ENCODE measurements at regions not wholly inside any gene's neighbourhood (a gene's known extent, or its start where the extent isn't known, plus 50 kb on each side); places are given as distances from the start of the nearest gene placed in this dataset.

DNA sequence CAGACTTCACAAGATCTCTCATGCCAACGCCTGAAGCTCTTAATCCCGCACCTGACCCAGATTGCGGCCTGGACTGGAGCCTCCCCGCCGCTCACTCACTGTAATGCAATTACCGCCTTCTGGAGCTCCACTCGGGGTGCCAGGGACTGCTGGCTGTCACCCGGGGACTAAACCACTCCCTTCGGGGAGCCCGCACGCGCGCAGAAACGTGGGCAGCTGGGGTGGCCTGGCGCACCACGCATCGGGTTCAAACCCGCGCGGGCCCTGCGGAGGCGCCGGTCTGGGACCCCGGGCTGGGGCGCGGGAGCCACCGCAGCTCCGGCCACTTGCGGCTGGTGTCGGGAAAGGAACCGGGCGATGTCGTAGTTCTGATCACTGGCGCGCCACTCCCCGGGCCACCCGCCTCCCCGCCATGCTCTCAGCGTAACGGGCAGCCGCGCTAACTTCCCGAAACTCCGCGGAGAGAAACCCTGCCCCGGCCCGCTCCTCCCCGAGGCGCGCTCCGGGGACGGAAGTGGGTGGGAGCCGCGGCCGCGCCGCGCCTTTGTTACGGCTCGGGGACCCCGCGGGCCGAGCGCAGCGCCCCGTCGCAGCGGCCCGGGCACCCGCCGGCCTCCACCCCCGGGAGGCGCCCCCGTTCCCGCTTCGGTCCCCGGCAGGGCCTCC lies 100.3 kb upstream of the SVIL start:
- Histone ChIP-seq H3K9me3 (no peaks in the 10 kb centered on the region), H3K27ac (peak overlapping the region; percentile 94 to 97), H3K27me3 (no peaks in the 10 kb centered on the region), H3K4me3 (peak overlapping the region; percentile 87 to 93), H3K36me3 (ENCODE audit: low read depth, missing control alignments) (no peaks in the 10 kb centered on the region), H3K4me1 (peaks cover 25% of the 10 kb centered on the region)
- peak; percentile 64 for DNase-seq
- 0 to 3% methylated on average over 6 to 33 of the region's 77 CpGs for WGBS, 2 donors
- intact Hi-C loops (cut with DNase I; ENCODE audit: low total_unique reads) = no loop called here
- TF ChIP-seq POLR2A (IDR thresholded peaks at IDR 0.05) = no peak
- TF ChIP-seq, protein P1, sequence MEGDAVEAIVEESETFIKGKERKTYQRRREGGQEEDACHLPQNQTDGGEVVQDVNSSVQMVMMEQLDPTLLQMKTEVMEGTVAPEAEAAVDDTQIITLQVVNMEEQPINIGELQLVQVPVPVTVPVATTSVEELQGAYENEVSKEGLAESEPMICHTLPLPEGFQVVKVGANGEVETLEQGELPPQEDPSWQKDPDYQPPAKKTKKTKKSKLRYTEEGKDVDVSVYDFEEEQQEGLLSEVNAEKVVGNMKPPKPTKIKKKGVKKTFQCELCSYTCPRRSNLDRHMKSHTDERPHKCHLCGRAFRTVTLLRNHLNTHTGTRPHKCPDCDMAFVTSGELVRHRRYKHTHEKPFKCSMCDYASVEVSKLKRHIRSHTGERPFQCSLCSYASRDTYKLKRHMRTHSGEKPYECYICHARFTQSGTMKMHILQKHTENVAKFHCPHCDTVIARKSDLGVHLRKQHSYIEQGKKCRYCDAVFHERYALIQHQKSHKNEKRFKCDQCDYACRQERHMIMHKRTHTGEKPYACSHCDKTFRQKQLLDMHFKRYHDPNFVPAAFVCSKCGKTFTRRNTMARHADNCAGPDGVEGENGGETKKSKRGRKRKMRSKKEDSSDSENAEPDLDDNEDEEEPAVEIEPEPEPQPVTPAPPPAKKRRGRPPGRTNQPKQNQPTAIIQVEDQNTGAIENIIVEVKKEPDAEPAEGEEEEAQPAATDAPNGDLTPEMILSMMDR (IDR thresholded peaks at IDR 0.05) = no peak

DNA sequence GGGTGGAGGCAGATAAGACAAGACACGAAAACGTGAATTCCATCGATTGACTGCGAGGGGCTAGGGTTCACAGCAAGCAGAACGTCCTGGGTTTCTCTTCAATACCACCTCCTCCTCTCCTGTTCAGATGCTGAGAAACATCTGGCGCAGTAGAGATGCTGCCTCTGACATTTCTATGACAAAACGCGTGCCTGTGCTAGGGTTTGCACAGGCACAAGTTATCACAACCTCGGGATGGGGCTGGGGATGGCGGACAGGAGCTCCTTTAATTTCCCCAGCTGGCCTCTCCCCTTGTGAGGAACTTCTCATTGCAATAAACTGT lies 99.8 kb upstream of the SVIL start:
- Histone ChIP-seq H3K4me3 (peak overlapping the region; percentile 87 to 93), H3K27ac (peak overlapping the region; percentile 94 to 97), H3K4me1 (peaks cover 20% of the 10 kb centered on the region), H3K9me3 (no peaks in the 10 kb centered on the region), H3K27me3 (no peaks in the 10 kb centered on the region), H3K36me3 (ENCODE audit: low read depth, missing control alignments) (no peaks in the 10 kb centered on the region)
- 7 to 13% methylated on average over 10 of the region's 10 CpGs for WGBS, 2 donors
- DNase-seq = peak; percentile 37
- TF ChIP-seq, protein P1 (IDR thresholded peaks at IDR 0.05) = no peak
- no peak for TF ChIP-seq POLR2A (IDR thresholded peaks at IDR 0.05)
- intact Hi-C loops (cut with DNase I; ENCODE audit: low total_unique reads) = no loop called here

DNA sequence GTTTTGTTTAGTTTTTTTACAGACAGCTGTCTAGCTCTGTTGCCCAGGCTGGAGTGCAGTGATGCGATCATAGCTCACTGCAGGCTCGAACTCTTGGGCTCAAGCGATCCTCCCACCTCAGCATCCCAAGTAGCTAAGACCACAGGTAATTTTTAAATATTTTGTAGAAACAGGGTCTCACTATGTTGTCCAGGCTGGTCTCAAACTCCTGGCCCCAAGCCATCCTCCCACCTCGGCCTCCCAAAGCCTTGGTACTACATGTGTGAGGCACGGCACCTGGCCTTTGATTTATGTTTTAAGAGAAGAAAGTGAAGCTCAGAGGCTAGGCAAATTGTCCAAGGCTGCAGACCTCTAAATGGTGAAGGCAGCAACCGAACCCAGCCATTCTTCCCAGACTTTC lies 98.6 kb upstream of the SVIL start:
- 79% methylated on average over 6 of the region's 6 CpGs for WGBS, 2 donors
- Histone ChIP-seq H3K27ac (peak overlapping the region in 1 of 2 donors; percentile 5), H3K27me3 (no peaks in the 10 kb centered on the region), H3K9me3 (no peaks in the 10 kb centered on the region), H3K4me1 (peaks cover 26% of the 10 kb centered on the region), H3K4me3 (no peak overlapping the region), H3K36me3 (ENCODE audit: low read depth, missing control alignments) (no peaks in the 10 kb centered on the region)
- intact Hi-C loops (cut with DNase I; ENCODE audit: low total_unique reads) = no loop called here
- TF ChIP-seq POLR2A (IDR thresholded peaks at IDR 0.05) = no peak
- TF ChIP-seq, protein P1 (IDR thresholded peaks at IDR 0.05) = no peak
- DNase-seq = no peak

DNA sequence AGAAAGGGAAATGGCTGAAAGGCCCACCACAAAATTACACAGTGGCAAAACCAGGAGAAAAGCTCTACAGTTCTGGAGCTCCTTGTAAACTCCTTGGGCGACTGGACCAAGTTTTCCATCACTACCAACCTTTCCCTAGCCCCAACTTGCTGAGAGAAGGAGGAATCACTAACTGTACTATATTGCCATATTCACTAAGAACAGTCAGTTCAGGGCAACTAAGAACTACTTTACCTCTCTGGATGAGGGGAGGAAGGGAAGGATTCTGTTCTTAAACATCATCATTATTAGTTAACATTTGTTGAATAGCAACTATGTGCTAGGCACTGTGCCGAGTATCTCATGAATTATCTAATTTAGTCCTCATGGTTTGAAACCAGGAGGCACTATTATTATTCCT lies 98.1 kb upstream of the SVIL start:
- H3K4me1 ChIP-seq = peaks cover 27% of the 10 kb centered on the region
- TF ChIP-seq, protein P1 (IDR thresholded peaks at IDR 0.05) = no peak
- no peak for TF ChIP-seq POLR2A (IDR thresholded peaks at IDR 0.05)

DNA sequence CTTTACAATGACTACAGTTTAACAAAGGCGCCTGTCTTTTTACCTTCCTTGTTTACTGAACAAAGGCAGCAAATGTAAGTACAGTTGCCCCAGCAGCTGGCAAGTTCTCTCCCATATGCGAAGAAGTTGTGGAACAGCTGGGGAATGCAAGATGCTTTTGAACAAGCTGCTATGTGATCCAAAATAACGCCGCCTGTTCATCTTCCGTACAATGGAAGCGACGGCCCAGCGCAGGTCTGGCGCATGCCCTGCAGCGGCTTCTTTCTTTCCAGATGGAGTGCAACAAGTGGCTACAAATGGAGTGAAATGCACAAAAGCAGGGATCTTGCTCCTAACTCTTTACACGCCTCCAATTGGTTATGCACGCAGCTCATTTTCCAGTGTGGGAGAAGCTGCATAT lies 97.0 kb upstream of the SVIL start:
- H3K4me3 ChIP-seq = no peak overlapping the region
- peak overlapping the region in 1 of 2 donors; percentile 15 for H3K27ac ChIP-seq
- H3K4me1 ChIP-seq = peaks cover 24% of the 10 kb centered on the region

More for the DNA sequence above, 98.1 kb upstream of the SVIL start:
- Histone ChIP-seq H3K36me3 (ENCODE audit: low read depth, missing control alignments) (no peaks in the 10 kb centered on the region), H3K4me3 (no peak overlapping the region), H3K27ac (no peak overlapping the region), H3K27me3 (no peaks in the 10 kb centered on the region), H3K9me3 (no peaks in the 10 kb centered on the region)
- no peak for DNase-seq
- intact Hi-C loops (cut with DNase I; ENCODE audit: low total_unique reads) = no loop called here
- WGBS, 2 donors = 72 to 73% methylated on average over 2 of the region's 2 CpGs

More for the DNA sequence above, 97.0 kb upstream of the SVIL start:
- H3K36me3 ChIP-seq (ENCODE audit: low read depth, missing control alignments) = no peaks in the 10 kb centered on the region
- TF ChIP-seq, protein P1 (IDR thresholded peaks at IDR 0.05) = no peak
- intact Hi-C loops (cut with DNase I; ENCODE audit: low total_unique reads) = no loop called here
- H3K9me3 ChIP-seq = no peaks in the 10 kb centered on the region
- WGBS, 2 donors = 70 to 79% methylated on average over 12 of the region's 12 CpGs
- H3K27me3 ChIP-seq = no peaks in the 10 kb centered on the region
- peak; percentile 42 for DNase-seq
